COLO668 (cell line): ENCODE measurements at regions not wholly inside any gene's neighbourhood (a gene's known extent, or its start where the extent isn't known, plus 50 kb on each side); places are given as distances from the start of the nearest gene placed in this dataset.

Experiments used
- DNase-seq: peaks from one replicate; lab custom pipeline; 2025; ENCODE audit not compliant: unreplicated experiment; lab: John Stamatoyannopoulos, UW

GRCh38 chr13:90405301-90405700 is 942.2 kb upstream of the MIR17HG start:
- DNase-seq = no peak

- no peak for DNase-seq
Observed at GRCh38 chr13:90412980-90413379, 934.5 kb upstream of the MIR17HG start.

GRCh38 chr13:90413548-90413947 is 933.9 kb upstream of the MIR17HG start:
- DNase-seq = no peak

DNA sequence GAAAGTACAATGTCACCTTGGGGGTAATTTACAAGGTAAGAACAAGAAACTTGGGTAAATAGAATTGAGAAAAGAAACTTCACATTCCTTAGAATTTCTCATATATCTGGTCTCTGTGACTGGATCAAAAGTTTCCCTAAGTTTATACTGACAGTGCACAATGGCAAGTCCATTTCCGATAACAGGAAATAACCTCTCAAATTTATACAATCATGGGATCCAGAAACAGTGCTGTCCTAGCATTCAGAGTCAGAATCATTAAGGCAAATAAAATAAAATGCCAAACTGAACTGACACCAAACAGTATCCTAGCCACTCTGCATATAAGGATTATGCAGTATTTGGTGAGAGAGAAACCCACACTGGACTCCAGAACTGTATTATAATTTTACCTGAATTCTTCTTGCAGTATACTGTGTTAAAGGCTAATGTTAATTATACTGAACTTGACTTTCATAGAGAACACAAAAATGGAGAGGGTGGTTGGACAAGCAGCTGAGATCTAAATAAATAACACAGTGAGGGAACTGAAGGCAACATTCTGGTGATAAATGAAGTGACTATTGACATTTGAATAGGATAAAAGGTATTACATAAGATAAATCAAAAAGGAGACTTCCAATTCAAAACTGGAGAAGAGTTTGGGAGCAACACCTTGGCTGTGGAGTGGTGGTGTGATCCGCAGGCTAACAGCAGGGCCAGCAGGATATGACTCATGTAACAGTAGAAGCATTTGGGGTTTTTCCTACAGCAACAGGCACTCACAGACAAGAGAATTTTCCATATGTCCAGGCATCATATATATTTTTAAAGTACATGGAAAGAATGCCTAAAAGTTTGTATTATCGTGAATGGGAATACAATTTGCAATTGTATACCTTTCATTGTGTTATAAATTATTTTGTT is 932.5 kb upstream of the MIR17HG start:
- DNase-seq = no peak

- no peak for DNase-seq
Observed at GRCh38 chr13:90415902-90416301, 931.6 kb upstream of the MIR17HG start.

GRCh38 chr13:90416519-90416918 is 931.0 kb upstream of the MIR17HG start:
- DNase-seq = no peak

DNA sequence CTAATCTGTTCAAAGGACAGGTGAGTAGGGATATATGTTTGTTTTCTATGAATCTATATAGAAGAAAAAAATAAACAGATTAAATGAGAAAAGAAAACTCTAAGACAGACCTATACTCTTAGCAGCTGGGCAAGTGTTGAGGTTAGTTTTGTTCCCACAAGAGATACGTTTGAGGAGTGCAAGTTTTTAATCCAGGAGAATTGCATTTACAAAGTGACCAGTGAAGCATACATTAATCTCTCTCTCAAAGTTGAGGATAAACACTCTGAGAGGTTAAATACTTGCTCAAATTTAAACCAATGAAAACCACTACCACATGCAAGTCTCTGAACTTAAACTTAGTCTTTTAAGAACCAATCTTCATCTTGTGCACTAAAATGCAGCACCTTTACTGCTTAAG is 930.5 kb upstream of the MIR17HG start:
- no peak for DNase-seq

DNA sequence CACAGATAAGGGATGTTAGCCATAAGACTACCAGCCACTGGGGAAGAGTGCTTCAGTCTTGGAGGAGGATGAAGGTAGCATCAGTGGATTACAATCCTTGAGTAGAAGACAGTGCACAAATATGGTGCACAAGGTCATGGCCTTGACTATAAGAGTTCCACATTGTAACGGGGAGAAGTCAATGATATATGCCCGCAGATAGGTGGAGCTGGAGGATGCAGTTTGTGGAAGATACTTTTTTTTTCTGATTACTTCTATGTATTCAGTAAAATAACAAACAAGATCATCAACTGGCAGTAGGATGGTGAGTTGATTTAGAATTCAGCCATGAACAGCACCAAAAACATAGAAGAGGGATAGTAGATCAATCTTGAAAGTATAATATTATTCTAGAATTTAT is 926.8 kb upstream of the MIR17HG start:
- no peak for DNase-seq

- DNase-seq = no peak
Observed at GRCh38 chr13:90427322-90428272, 919.9 kb upstream of the MIR17HG start.

DNA sequence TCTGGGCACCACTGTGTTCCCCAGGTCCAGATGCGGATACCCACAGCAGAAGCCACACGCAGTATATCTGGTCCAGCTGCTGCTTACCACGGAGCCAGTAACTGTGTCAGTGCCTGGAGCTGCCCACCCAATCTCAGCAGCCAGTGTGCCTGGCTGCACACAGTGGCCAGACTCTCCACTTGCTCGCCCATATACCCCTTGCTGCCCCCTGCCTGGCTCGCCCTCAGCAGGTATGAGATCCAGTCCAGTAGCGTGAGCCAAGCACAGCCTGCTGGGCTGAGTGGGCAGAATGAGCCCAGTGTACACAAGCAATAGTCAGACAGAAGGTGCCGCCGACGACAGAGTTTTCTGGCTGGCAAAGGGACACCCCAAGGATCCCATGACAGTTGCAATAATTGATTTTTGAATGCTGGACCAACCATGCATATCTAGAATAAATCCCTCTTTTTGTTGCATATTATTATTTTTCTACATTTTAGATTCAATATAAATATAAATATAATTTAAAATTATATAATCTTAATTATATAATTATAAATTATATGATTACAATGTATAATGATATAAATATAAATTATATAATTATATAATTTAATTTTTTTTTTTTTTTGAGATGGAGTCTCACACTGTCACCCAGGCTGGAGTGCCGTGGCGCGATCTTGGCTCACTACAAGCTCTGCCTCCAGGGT is 918.8 kb upstream of the MIR17HG start:
- DNase-seq = no peak

DNA sequence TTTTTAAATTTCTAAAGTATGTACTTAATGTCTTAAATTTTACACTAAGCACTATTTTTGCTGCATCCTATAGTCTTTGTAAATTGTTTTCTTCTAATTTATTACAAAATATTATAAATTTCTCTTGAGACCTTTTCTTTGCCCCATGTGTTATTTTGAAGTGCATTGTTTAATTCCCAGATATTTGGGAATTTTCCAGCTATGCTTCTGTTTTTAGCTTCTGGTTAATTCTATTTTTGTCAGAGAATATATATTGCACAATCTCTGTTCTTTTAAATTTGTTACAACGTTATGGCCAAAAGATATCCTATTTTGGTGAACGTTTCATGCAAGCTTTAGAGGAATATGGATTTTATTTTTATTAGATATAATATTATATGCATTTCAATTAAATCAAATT is 917.4 kb upstream of the MIR17HG start:
- no peak for DNase-seq

- no peak for DNase-seq
Observed at GRCh38 chr13:90436697-90437096, 910.8 kb upstream of the MIR17HG start.

DNA sequence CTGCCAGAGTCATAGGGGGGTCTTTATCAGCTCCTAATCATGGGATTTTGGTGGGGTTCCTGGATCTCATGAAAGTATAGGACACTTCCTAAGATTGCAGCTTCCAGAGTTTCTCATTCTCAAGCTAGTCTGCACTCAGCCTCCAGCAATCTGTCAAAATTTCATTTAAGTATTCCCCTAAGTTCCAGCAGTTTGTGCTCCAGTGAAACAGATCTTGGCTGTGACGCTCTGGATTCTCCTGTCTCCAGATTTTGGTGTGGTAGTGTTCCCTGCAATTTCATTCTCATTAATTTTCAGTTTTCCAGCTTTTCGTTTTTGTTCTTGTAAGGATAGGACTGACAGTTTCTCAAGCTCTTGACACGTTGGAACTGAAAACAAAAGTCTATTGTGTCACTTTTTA is 908.9 kb upstream of the MIR17HG start:
- DNase-seq = no peak

GRCh38 chr13:90443268-90443667 is 904.2 kb upstream of the MIR17HG start:
- no peak for DNase-seq

DNA sequence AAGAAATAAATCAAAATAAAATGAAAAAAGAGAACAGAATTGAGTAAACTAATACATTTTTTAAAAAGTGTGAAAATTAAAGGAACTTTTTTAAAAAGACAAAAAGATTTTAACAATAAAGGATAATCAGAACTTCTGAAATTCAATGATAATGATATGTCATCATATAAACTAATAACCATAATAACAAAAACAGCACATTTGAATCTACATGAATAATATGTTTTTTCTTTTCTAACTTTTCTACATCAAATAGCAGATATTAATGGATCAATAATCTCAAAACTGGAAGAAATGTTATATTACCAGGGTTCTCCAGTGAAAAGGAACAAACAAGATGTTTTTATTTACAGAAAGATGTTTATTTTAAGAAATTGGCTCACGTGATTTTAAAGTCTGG is 903.3 kb upstream of the MIR17HG start:
- no peak for DNase-seq

GRCh38 chr13:90445179-90445578 is 902.3 kb upstream of the MIR17HG start:
- no peak for DNase-seq

GRCh38 chr13:90447034-90447733 is 900.3 kb upstream of the MIR17HG start:
- DNase-seq = no peak

DNA sequence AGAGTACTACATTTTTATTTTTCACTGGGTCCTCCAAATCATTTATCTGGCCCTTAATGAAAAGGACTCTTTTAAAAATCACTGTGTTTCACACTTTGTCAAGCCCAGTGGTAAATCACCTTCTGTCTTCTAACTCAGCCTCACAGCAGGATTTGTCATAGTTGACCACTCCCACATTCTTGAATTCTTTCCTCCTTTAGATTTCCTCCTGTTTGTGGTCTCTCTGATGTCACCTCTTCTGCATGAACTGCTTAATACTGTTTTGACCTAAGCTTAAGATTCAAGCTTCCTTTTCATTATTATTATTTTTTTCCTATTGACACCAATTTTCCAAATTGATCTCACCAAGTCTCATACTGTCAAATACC is 899.8 kb upstream of the MIR17HG start:
- no peak for DNase-seq

DNA sequence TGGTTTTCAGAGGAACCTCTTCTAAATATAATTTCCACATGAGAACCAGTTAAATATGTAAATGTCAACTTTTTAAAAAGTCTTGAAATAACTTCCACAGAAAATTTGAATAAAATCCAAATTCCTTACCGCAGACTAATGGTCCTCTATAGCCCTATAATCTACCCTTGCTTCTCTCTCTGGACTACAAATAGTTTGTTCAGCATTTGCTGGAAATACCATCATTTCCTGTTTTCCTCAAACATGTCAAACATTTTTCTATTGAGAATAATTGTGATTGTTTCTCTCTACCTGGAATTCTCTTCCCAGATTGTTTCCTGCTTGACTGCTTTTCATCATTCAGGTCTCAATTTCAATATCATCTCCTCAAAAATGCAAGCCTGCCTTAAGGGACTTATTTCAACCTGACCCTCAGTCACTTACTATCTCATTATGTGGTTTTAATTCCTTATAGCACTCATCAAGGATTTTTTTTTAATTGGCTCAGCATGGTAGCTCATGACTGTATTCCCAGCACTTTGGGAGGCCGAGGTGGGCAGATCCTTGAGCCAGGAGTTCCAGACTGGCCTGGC is 898.9 kb upstream of the MIR17HG start:
- DNase-seq = no peak

GRCh38 chr13:90453342-90453741 is 894.1 kb upstream of the MIR17HG start:
- no peak for DNase-seq
